Inflammatory macrophage (primary cell): ENCODE measurements at regions not wholly inside any gene's neighbourhood (a gene's known extent, or its start where the extent isn't known, plus 50 kb on each side); places are given as distances from the start of the nearest gene placed in this dataset.
"Not testable (repeated sequence)": the region's sequence is repeated elsewhere in the genome, so short reads cannot be mapped to it uniquely, and the experiment has no call there.

Experiments used
- DNase-seq, 2 donors: peaks; one replicate each; pipeline ENCODE4 v3.0.0-alpha.2; 2020 to 2022

DNA sequence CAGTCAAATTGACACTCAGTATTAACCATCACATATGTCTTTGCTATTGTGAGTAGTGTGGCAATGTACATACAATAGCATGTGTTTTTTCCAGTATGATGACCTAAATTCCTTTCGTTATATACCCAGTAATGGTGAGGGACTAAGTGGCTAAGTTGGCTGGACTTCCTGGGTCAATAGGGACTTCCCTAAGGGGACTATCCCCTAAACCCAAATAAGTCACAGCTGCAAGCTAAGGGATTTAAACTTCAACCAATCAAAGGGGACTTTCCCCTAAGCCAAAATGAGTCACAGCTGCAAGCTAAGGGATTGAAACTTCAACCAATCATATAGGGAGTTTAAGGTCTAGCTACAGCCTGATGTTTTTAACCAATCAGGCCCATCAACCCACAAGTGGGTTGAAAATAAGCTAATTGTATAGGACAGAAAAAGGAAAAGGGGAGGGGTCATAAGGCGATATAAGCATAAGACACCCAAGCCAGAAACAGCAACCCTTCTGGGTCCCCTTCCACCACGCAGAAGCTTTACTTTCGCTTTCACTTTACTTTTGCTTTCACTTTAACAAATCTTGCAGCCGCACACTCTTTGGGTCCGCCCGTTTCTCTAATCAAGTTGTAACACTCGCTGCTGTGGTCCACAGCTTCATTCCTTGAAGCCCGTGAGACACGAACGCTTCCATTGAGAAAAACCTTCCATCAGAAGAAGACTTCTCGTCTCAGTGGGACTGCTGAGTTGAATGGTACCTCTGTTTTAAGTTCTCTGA is 404.4 kb downstream of the FLRT2 start:
- peak; percentile 71 to 77 for DNase-seq

DNA sequence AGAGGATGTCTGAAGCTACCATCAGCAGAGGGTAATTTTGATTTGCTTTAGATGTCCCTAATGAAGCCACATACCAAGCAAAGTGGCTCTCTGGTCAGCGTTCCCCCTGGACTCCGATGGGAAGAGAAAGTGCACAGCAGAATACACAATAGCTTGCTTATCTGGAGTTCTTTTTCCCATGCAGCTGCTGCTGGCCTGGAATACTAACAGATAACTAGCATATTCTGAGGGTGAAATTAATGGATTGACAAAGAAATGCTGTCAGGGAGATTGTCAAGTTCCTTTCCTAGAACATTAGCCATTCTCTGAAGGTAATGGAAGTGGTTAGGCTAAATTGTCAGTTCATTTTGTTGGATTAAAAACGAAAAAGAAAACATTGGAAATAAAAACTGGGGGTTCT is 391.3 kb downstream of the FLRT2 start:
- DNase-seq = no peak

DNA sequence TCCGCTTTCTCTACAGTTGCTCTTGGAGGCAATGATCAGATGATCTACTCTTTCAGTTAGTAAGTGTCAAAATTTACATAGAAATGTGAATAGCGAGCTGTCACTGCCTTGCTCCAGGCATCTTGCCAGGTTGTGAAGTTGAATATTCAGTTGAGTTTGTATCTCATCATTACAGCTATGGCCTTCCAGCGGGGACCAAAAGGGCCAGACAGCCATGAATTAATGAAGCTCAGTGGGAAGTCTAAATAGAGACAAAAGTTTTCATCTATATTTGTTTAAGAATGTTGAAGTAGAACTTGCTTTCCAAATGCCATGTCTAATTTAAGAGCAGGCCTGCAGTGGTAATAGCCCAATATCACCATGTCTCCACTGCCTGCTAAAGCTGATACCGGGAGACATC is 387.8 kb downstream of the FLRT2 start:
- no peak for DNase-seq

DNA sequence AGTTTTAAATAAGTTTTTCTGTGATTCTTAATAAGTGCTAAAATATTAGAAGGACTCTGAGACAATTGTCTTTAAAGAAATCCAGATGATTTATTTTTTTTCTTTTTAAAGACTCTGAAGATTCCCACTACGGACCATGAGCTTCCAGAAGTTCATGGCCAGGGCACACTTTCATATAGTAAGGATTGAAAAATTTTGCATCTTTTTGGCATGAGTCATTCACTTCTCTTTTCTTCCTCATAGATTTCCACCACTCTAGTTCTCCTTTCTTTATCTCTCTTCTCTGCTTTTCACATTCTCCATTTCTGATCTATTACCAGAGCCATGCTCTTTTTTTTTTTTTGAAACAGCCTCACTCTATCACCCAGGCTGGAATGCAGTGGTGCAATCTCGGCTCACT is 385.8 kb downstream of the FLRT2 start:
- no peak for DNase-seq

- DNase-seq = no peak
These were observed 382.2 kb downstream of the FLRT2 start for GRCh38 chr14:85912141-85912540.

GRCh38 chr14:85911044-85911443 is 381.1 kb downstream of the FLRT2 start:
- DNase-seq = no peak

- no peak for DNase-seq
These were observed 379.6 kb downstream of the FLRT2 start for GRCh38 chr14:85909581-85909980.

- no peak for DNase-seq
These were observed 377.6 kb downstream of the FLRT2 start for GRCh38 chr14:85907536-85907935.

DNA sequence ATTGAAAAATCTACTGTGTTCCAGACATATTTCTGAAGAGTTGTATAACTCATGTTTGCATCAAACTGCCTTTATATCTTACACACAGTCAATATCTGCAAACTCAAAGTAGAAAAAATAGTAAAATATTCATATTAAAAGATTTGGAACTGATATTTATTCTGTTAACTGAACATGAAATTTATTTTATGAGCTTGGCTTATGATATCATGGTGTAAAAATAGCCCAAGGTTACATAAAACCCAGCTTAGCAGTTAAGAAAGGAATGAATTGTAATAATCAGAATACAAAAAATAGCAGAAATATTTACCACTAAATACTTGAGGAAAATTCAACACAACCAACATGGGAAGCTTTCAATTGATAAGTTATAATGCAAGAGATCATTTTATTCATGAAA is 367.9 kb downstream of the FLRT2 start:
- no peak for DNase-seq

- DNase-seq = no peak
These were observed 365.7 kb downstream of the FLRT2 start for GRCh38 chr14:85895603-85896002.

- no peak for DNase-seq
These were observed 362.3 kb downstream of the FLRT2 start for GRCh38 chr14:85892251-85892650.

- no peak for DNase-seq
These were observed 354.0 kb downstream of the FLRT2 start for GRCh38 chr14:85883966-85884365.

DNA sequence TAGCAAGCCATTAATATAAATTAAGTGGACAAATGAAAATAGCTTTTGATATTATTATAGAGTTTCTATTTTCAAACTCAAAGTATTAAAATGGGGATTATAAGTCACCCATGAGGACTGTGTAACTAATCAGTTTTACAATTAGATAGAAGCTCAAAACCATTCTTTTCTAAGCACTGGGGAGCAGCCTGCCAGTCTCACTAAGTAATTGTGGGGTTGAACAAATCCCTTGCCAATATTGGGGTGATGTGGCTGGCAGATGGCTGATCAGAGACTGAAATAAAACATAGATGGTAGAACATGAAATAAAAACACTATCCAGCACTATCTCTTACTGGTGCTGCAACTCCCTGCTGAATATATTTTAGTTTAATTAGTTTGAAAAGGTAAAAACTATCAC is 353.2 kb downstream of the FLRT2 start:
- DNase-seq = no peak

GRCh38 chr14:85881935-85882334 is 352.0 kb downstream of the FLRT2 start:
- no peak for DNase-seq

DNA sequence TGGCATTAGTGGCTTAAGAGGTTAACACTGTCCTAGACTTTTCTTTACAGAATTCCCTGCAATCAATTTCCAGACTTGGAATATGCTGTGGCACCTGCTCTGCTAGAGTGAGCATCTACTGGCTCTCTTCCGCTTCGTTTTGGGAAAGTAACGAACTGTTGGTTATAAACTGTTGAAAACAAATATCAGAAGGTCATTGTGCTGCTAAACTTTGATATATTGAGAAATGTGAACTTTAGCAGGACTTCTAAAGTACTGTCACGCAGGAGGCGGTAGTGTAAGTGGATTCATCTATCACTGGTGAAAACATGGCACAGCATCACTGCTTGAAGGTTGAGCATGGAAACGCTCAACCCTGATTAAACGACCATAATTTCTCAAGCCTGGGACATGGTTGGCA is 348.9 kb downstream of the FLRT2 start:
- DNase-seq = no peak

GRCh38 chr14:85873006-85873405 is 343.1 kb downstream of the FLRT2 start:
- DNase-seq = no peak

- no peak for DNase-seq
These were observed 337.5 kb downstream of the FLRT2 start for GRCh38 chr14:85867450-85867849.

- no peak for DNase-seq
These were observed 335.8 kb downstream of the FLRT2 start for GRCh38 chr14:85865701-85866100.

DNA sequence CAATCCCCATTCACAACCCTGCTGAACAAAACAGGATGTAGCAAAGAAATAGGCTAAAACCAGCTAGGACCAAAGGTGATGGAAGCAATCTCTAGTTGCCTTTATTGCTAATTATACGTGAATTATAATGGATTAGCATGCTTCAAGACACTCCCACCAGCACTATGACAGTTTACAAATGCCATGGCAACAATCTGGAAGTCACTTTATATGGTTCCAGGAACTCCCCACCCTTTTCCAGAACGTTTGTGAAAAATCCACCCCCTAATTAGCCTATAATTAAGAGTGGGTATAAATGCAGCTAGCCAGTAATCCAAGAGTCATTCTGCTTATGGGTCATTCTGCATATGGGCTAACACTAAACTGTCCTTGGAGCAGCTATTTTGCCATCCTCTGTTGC is 328.7 kb downstream of the FLRT2 start:
- no peak for DNase-seq

GRCh38 chr14:85856430-85856829 is 326.5 kb downstream of the FLRT2 start:
- DNase-seq = no peak

DNA sequence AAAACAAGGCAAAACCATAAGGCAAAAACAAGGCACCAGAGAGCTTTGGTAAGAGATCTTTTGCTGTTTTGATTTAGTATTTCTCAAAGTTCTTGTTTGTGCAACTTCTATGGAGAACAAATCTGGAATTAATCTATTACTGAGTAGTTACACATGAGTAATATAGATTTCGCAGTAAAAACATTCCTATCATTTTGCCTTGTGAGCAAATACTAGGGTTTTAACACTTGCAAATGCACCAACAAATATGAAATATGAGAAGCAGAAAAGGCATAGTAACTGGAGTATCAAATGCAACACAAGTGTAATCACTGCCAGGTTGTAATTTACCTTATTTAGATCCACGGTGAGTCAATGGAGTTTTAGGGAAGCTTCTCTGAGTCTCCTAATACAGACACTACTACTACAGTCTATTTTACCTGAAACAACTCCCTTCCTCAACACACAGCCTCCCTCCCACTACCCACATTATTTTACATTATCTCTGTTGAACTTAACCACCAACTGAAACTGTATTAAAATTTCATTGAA is 324.1 kb downstream of the FLRT2 start:
- DNase-seq = no peak

- DNase-seq = no peak
These were observed 323.0 kb downstream of the FLRT2 start for GRCh38 chr14:85852906-85853305.

DNA sequence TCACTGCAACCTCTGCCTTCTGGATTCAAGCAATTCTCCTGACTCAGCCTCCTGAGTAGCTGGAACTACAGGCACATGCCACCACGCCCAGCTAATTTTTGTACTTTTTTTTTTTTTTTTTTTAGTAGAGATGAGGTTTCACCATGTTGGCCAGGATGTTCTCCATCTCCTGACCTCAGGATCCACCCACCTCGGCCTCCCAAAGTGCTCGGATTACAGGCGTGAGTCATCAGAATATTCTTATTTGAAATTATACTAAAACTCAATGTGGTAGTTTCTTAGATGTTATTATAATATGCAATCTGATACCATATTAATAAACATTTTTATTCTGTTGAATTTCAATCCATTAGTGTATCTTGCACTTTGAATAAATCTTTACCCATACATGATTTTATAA is 322.2 kb downstream of the FLRT2 start:
- DNase-seq = not testable (repeated sequence)

GRCh38 chr14:85830549-85830948 is 300.6 kb downstream of the FLRT2 start:
- not testable (repeated sequence) for DNase-seq

GRCh38 chr14:85829601-85830000 is 299.7 kb downstream of the FLRT2 start:
- DNase-seq = not testable (repeated sequence)
